ENCODE measurements at regions not wholly inside any gene's neighbourhood (a gene's known extent, or its start where the extent isn't known, plus 50 kb on each side); places are given as distances from the start of the nearest gene placed in this dataset.
A peak's percentile ranks its signal among the peaks of the same experiment; 100 is the strongest.

- in situ Hi-C loops (cut with MboI; ENCODE audit: low pct_ligation_motif_present in 1 of 4, low pct_unique_long_range_greater_than_20kb in 1 of 4, low sequenced_read_pairs in 3 of 4), result loop anchor here (5.0 to 10.0 kb wide), 6 partner anchors 90 to 290 kb away; partner anchors contain the start of gene ABCA1 (in 2 of the 4)
- Histone ChIP-seq H3K36me3 (no peaks in the 10 kb centered on the region), H3K9me3 (no peaks in the 10 kb centered on the region), H3K27ac (peak overlapping the region in 2 of 4 donors; percentile 14 to 25), H3K4me1 (peaks cover 0 to 14% (median 0%) of the 10 kb centered on the region in 4 donors), H3K27me3 (no peaks in the 10 kb centered on the region), H3K4me3 (no peak overlapping the region)
- DNase-seq, result no peak
- 52 to 63% methylated on average over 2 of the region's 2 CpGs for WGBS, 2 donors (ENCODE audit: low coverage in 1 of 2)
- intact Hi-C loops (cut with DNase I; ENCODE audit: low total_unique reads), result no loop called here
- no peak for TF ChIP-seq EP300 (IDR thresholded peaks at IDR 0.05; ENCODE audit: low read depth)
- TF ChIP-seq POLR2A (IDR thresholded peaks at IDR 0.05), result no peak
- TF ChIP-seq, protein P1, sequence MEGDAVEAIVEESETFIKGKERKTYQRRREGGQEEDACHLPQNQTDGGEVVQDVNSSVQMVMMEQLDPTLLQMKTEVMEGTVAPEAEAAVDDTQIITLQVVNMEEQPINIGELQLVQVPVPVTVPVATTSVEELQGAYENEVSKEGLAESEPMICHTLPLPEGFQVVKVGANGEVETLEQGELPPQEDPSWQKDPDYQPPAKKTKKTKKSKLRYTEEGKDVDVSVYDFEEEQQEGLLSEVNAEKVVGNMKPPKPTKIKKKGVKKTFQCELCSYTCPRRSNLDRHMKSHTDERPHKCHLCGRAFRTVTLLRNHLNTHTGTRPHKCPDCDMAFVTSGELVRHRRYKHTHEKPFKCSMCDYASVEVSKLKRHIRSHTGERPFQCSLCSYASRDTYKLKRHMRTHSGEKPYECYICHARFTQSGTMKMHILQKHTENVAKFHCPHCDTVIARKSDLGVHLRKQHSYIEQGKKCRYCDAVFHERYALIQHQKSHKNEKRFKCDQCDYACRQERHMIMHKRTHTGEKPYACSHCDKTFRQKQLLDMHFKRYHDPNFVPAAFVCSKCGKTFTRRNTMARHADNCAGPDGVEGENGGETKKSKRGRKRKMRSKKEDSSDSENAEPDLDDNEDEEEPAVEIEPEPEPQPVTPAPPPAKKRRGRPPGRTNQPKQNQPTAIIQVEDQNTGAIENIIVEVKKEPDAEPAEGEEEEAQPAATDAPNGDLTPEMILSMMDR (IDR thresholded peaks at IDR 0.05), result no peak
- no peak for TF ChIP-seq POLR2AphosphoS5 (IDR thresholded peaks at IDR 0.05)
Observed at GRCh38 chr9:105154723-105155191, 89.7 kb upstream of the SLC44A1 start.

DNA sequence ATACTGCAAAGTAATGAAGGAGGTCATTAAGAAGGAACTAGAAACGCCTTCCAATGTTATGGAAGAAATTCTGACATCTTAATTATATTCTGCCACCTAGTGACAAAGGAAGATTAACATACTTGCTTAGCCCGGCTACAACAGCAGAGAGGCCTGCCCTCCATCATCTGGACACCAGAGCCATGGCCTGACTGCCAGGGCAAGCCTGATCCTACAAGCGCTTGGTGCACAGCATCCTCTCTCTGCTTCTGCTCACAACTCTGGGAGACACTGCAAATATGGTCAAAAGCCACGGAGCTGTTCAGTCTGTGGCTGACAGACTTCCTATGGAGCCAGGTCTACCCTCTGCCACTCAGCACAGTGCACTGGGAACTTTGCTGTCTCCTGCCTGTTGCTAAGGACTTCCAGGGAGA is 87.3 kb upstream of the SLC44A1 start:
- no peaks in the 10 kb centered on the region for H3K27me3 ChIP-seq
- peak overlapping the region; percentile 22 to 66 (median 57) for H3K27ac ChIP-seq
- 0 to 11% methylated on average over 1 to 4 of the region's 4 CpGs for WGBS, 2 donors (ENCODE audit: low coverage in 1 of 2)
- no peak overlapping the region for H3K4me3 ChIP-seq
- no peaks in the 10 kb centered on the region for H3K36me3 ChIP-seq
- DNase-seq, result peak; percentile 61
- intact Hi-C loops (cut with DNase I; ENCODE audit: low total_unique reads) (loop anchor here (2.0 kb wide), 1 partner anchor 230 kb away; no protein-coding TSS in a partner anchor), in situ Hi-C loops (cut with MboI; ENCODE audit: low pct_ligation_motif_present in 1 of 4, low pct_unique_long_range_greater_than_20kb in 1 of 4, low sequenced_read_pairs in 3 of 4) (loop anchor here in 3 of 4 donors (5.0 to 10.0 kb wide), 6 partner anchors 92 to 292 kb away; partner anchors contain the start of gene ABCA1 (in 2 of the 3))
- no peaks in the 10 kb centered on the region for H3K9me3 ChIP-seq
- TF ChIP-seq EP300 (IDR thresholded peaks at IDR 0.05; ENCODE audit: low read depth), result peak; percentile 56
- peak; percentile 87 to 93 (median 88) for TF ChIP-seq POLR2AphosphoS5 (IDR thresholded peaks at IDR 0.05)
- no peak for TF ChIP-seq POLR2A (IDR thresholded peaks at IDR 0.05)
- TF ChIP-seq, protein P1 (IDR thresholded peaks at IDR 0.05), result peak; percentile 42 to 66 (median 45)
- H3K4me1 ChIP-seq, result peaks cover 0 to 14% (median 0%) of the 10 kb centered on the region in 4 donors

DNA sequence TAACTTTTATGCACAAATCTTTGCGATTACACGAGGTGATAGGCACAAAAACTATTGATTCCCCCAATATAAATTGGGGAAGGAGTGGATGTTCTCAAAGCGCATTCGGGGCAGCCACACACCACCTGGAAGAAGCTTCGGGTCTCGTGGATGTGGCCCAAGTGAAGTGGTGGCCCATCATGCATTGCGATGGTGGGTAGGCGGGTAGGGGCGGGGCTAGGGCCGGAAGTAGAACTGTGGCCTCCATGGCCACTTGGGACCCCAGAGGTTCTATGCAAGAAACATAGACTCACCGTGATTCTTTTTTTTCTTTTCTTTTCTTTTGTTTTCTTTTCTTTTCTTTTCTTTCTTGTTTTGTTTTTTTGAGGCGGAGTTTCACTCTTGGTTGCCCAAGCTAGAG is 86.4 kb upstream of the SLC44A1 start:
- WGBS, 2 donors (ENCODE audit: low coverage in 1 of 2), result 93 to 100% methylated on average over 2 to 12 of the region's 12 CpGs
- in situ Hi-C loops (cut with MboI; ENCODE audit: low pct_ligation_motif_present in 1 of 4, low pct_unique_long_range_greater_than_20kb in 1 of 4, low sequenced_read_pairs in 3 of 4), result loop anchor here in 3 of 4 donors (5.0 to 10.0 kb wide), 6 partner anchors 93 to 293 kb away; partner anchors contain the start of gene ABCA1 (in 2 of the 3)

GRCh38 chr9:105158898-105159297 is 85.6 kb upstream of the SLC44A1 start:
- Histone ChIP-seq H3K4me3 (no peak overlapping the region), H3K36me3 (no peaks in the 10 kb centered on the region), H3K9me3 (no peaks in the 10 kb centered on the region), H3K4me1 (peaks cover 0 to 14% (median 0%) of the 10 kb centered on the region in 4 donors), H3K27ac (no peak overlapping the region), H3K27me3 (no peaks in the 10 kb centered on the region)
- DNase-seq, result no peak
- intact Hi-C loops (cut with DNase I; ENCODE audit: low total_unique reads) (no loop called here), in situ Hi-C loops (cut with MboI; ENCODE audit: low pct_ligation_motif_present in 1 of 4, low pct_unique_long_range_greater_than_20kb in 1 of 4, low sequenced_read_pairs in 3 of 4) (loop anchor here in 3 of 4 donors (5.0 to 10.0 kb wide), 6 partner anchors 94 to 294 kb away; partner anchors contain the start of gene ABCA1 (in 2 of the 3))
- WGBS, 2 donors (ENCODE audit: low coverage in 1 of 2), result 51 to 62% methylated on average over 5 of the region's 5 CpGs
- TF ChIP-seq, protein P1 (IDR thresholded peaks at IDR 0.05), result no peak
- TF ChIP-seq POLR2AphosphoS5 (IDR thresholded peaks at IDR 0.05), result no peak
- TF ChIP-seq EP300 (IDR thresholded peaks at IDR 0.05; ENCODE audit: low read depth), result no peak
- no peak for TF ChIP-seq POLR2A (IDR thresholded peaks at IDR 0.05)

More for the DNA sequence above, 86.4 kb upstream of the SLC44A1 start:
- H3K9me3 ChIP-seq, result no peaks in the 10 kb centered on the region
- DNase-seq, result no peak
- intact Hi-C loops (cut with DNase I; ENCODE audit: low total_unique reads), result no loop called here
- H3K27me3 ChIP-seq, result no peaks in the 10 kb centered on the region
- TF ChIP-seq POLR2AphosphoS5 (IDR thresholded peaks at IDR 0.05) (no peak), EP300 (IDR thresholded peaks at IDR 0.05; ENCODE audit: low read depth) (no peak), POLR2A (IDR thresholded peaks at IDR 0.05) (no peak)
- TF ChIP-seq, protein P1 (IDR thresholded peaks at IDR 0.05), result no peak
- no peaks in the 10 kb centered on the region for H3K36me3 ChIP-seq
- peaks cover 0 to 14% (median 0%) of the 10 kb centered on the region in 4 donors for H3K4me1 ChIP-seq
- H3K27ac ChIP-seq, result peak overlapping the region; percentile 22 to 66 (median 57)
- no peak overlapping the region for H3K4me3 ChIP-seq
